WTC11 (cell line): ENCODE measurements at regions not wholly inside any gene's neighbourhood (a gene's known extent, or its start where the extent isn't known, plus 50 kb on each side); places are given as distances from the start of the nearest gene placed in this dataset.

Experiments used
- CREB1 ChIP-seq: sonication (generic); formaldehyde crosslinking; IDR thresholded peaks from 2 replicates; pipeline ENCODE4 v1.8.0; 2023; ENCODE audit warnings: mild to moderate bottlenecking, missing genetic modification reagents
- E2F5 ChIP-seq: sonication (generic); formaldehyde crosslinking; IDR thresholded peaks from 2 replicates; pipeline ENCODE4 v1.8.1; 2022; ENCODE audit warnings: mild to moderate bottlenecking, moderate library complexity, missing genetic modification reagents
- IRF2 ChIP-seq: sonication (generic); formaldehyde crosslinking; IDR thresholded peaks from 2 replicates; pipeline ENCODE4 v1.8.0; 2022; ENCODE audit warnings: low read depth, missing genetic modification reagents, borderline replicate concordance
- NFYB ChIP-seq: sonication (generic); formaldehyde crosslinking; conservative IDR thresholded peaks from 2 replicates; pipeline ENCODE4 v1.8.0; 2022; ENCODE audit warnings: low read depth, missing genetic modification reagents
- ZNF317 ChIP-seq: sonication (generic); formaldehyde crosslinking; IDR thresholded peaks from 2 replicates; pipeline ENCODE4 v1.8.1; 2023; ENCODE audit warnings: low read depth, mild to moderate bottlenecking, moderate library complexity, missing genetic modification reagents, borderline replicate concordance
- ZNF512 ChIP-seq: sonication (generic); formaldehyde crosslinking; IDR thresholded peaks from 2 replicates; pipeline ENCODE4 v1.8.1; 2022; ENCODE audit warnings: missing genetic modification reagents, borderline replicate concordance
- TF ChIP-seq, protein P1 (sequence below): fragments of 200-600 bp; IDR thresholded peaks from 2 replicates; pipeline ENCODE4 v1.8.0; 2022; ENCODE audit warnings: antibody characterized with exemption
- TF ChIP-seq, protein P2 (sequence below): sonication (generic); formaldehyde crosslinking; conservative IDR thresholded peaks from 2 replicates; pipeline ENCODE4 v1.8.1; 2023; ENCODE audit warnings: mild to moderate bottlenecking, low read depth, missing genetic modification reagents, moderate library complexity

GRCh38 chr11:116637766-116638165, 135.0 kb downstream of the BUD13 start:
- TF ChIP-seq, protein P1, sequence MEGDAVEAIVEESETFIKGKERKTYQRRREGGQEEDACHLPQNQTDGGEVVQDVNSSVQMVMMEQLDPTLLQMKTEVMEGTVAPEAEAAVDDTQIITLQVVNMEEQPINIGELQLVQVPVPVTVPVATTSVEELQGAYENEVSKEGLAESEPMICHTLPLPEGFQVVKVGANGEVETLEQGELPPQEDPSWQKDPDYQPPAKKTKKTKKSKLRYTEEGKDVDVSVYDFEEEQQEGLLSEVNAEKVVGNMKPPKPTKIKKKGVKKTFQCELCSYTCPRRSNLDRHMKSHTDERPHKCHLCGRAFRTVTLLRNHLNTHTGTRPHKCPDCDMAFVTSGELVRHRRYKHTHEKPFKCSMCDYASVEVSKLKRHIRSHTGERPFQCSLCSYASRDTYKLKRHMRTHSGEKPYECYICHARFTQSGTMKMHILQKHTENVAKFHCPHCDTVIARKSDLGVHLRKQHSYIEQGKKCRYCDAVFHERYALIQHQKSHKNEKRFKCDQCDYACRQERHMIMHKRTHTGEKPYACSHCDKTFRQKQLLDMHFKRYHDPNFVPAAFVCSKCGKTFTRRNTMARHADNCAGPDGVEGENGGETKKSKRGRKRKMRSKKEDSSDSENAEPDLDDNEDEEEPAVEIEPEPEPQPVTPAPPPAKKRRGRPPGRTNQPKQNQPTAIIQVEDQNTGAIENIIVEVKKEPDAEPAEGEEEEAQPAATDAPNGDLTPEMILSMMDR: no peak
- TF ChIP-seq CREB1 (CRISPR knock-in tag) (no peak), E2F5 (CRISPR knock-in tag) (no peak), ZNF317 (CRISPR knock-in tag) (no peak), IRF2 (CRISPR knock-in tag) (no peak), NFYB (CRISPR knock-in tag) (no peak), ZNF512 (CRISPR knock-in tag) (no peak)
- TF ChIP-seq, protein P2, sequence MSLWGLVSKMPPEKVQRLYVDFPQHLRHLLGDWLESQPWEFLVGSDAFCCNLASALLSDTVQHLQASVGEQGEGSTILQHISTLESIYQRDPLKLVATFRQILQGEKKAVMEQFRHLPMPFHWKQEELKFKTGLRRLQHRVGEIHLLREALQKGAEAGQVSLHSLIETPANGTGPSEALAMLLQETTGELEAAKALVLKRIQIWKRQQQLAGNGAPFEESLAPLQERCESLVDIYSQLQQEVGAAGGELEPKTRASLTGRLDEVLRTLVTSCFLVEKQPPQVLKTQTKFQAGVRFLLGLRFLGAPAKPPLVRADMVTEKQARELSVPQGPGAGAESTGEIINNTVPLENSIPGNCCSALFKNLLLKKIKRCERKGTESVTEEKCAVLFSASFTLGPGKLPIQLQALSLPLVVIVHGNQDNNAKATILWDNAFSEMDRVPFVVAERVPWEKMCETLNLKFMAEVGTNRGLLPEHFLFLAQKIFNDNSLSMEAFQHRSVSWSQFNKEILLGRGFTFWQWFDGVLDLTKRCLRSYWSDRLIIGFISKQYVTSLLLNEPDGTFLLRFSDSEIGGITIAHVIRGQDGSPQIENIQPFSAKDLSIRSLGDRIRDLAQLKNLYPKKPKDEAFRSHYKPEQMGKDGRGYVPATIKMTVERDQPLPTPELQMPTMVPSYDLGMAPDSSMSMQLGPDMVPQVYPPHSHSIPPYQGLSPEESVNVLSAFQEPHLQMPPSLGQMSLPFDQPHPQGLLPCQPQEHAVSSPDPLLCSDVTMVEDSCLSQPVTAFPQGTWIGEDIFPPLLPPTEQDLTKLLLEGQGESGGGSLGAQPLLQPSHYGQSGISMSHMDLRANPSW: no peak
